Cerebellar cortex (tissue), 1 donor: ENCODE measurements at regions not wholly inside any gene's neighbourhood (a gene's known extent, or its start where the extent isn't known, plus 50 kb on each side); places are given as distances from the start of the nearest gene placed in this dataset.

ENCODE experiments used
- DNase-seq: peaks from one replicate; pipeline ENCODE4 v3.0.0-alpha.2; 2015; ENCODE audit warnings: low spot score

- no peak for DNase-seq
These were observed 63.3 kb upstream of the PTGFR start for GRCh38 chr1:78427506-78427905.

GRCh38 chr1:78432016-78432415 lies 58.8 kb upstream of the PTGFR start:
- DNase-seq, result no peak

- DNase-seq, result no peak
These were observed 56.4 kb upstream of the PTGFR start for GRCh38 chr1:78434351-78434750.

GRCh38 chr1:78436961-78437360 lies 53.8 kb upstream of the PTGFR start:
- no peak for DNase-seq

- DNase-seq, result no peak
These were observed 53.4 kb upstream of the PTGFR start for GRCh38 chr1:78437396-78437795.

GRCh38 chr1:78437941-78438340 lies 52.8 kb upstream of the PTGFR start:
- DNase-seq, result no peak

- DNase-seq, result no peak
These were observed 50.4 kb upstream of the PTGFR start for GRCh38 chr1:78440381-78440793.
